A673 (cell line): ENCODE measurements at regions not wholly inside any gene's neighbourhood (a gene's known extent, or its start where the extent isn't known, plus 50 kb on each side); places are given as distances from the start of the nearest gene placed in this dataset.
A peak's percentile ranks its signal among the peaks of the same experiment; 100 is the strongest.

Experiments
- BruUV-seq: library from RNA; stranded (reverse); fragments of 400-500 nt; replicated peaks from 2 replicates; lab custom pipeline; 2021; lab: Mats Ljungman, UMichigan
- CTCF ChIA-PET: fragments of 300-600 bp; sonication (Branson Sonifier 250); formaldehyde crosslinking; loops from one replicate; lab custom pipeline; 2022; ENCODE audit warnings: antibody characterized with exemption; lab: Charles Lee
- POLR2A ChIA-PET: fragments of 300-600 bp; sonication (Branson Sonifier 250); formaldehyde crosslinking; loops from one replicate; lab custom pipeline; 2022; ENCODE audit warnings: antibody characterized with exemption; ENCODE audit not compliant: low non-redundant PET; lab: Charles Lee
- DNase-seq: peaks from one replicate; pipeline ENCODE4 v3.0.0-alpha.2; 2015; ENCODE audit warnings: low spot score
- H3K27ac ChIP-seq: fragments of 200-600 bp; sonication (generic); 2 replicates; pipeline ENCODE4 v1.5.1; 2016; ENCODE audit warnings: mixed run types, low read depth, mild to moderate bottlenecking, mixed read lengths, antibody characterized with exemption, low read length; ENCODE audit not compliant: poor library complexity, severe bottlenecking
- H3K27me3 ChIP-seq: fragments of 200-600 bp; sonication (generic); replicated peaks from 2 replicates; pipeline ENCODE4 v1.6.1; 2017; ENCODE audit warnings: mixed run types, low read depth, mild to moderate bottlenecking, mixed read lengths, antibody characterized with exemption, low read length; ENCODE audit not compliant: insufficient read depth, poor library complexity
- H3K36me3 ChIP-seq: fragments of 200-600 bp; sonication (generic); 2 replicates; pipeline ENCODE4 v1.6.1; 2016; ENCODE audit warnings: mixed run types, mild to moderate bottlenecking, mixed read lengths, antibody characterized with exemption, low read length; ENCODE audit not compliant: insufficient read depth, poor library complexity, severe bottlenecking
- H3K4me1 ChIP-seq: fragments of 200-600 bp; sonication (generic); 2 replicates; pipeline ENCODE4 v1.6.1; 2017; ENCODE audit warnings: mixed run types, mild to moderate bottlenecking, mixed read lengths, antibody characterized with exemption, low read length; ENCODE audit not compliant: insufficient read depth, poor library complexity, severe bottlenecking
- H3K4me3 ChIP-seq: fragments of 200-600 bp; sonication (generic); 2 replicates; pipeline ENCODE4 v1.5.1; 2016; ENCODE audit warnings: low read depth, mixed run types, mild to moderate bottlenecking, mixed read lengths, low read length; ENCODE audit not compliant: poor library complexity, severe bottlenecking
- H3K9me3 ChIP-seq: fragments of 200-600 bp; sonication (generic); 2 replicates; pipeline ENCODE4 v1.6.1; 2016; ENCODE audit warnings: mixed run types, low read depth, mild to moderate bottlenecking, mixed read lengths, antibody characterized with exemption, low read length; ENCODE audit not compliant: poor library complexity, severe bottlenecking
- EZH2 ChIP-seq: fragments of 200-600 bp; sonication (generic); IDR thresholded peaks from 2 replicates; pipeline ENCODE4 v1.6.1; 2017; ENCODE audit warnings: borderline replicate concordance, low read depth, mild to moderate bottlenecking, mixed read lengths, antibody characterized with exemption, low read length; ENCODE audit not compliant: poor library complexity, severe bottlenecking
- intact Hi-C: fragments of 100-400 bp; cut with micrococcal nuclease; formaldehyde crosslinking; loops from one replicate; pipeline ENCODE4 v1.10.0; 2022; ENCODE audit not compliant: unreplicated experiment
- TF ChIP-seq, protein P1 (sequence below): fragments of 300-800, 200-600 bp; sonication (generic); conservative IDR thresholded peaks from 2 replicates; pipeline ENCODE4 v1.5.1; 2017; ENCODE audit warnings: low read depth, mild to moderate bottlenecking, antibody characterized with exemption, low read length, moderate library complexity, mixed read lengths

DNA sequence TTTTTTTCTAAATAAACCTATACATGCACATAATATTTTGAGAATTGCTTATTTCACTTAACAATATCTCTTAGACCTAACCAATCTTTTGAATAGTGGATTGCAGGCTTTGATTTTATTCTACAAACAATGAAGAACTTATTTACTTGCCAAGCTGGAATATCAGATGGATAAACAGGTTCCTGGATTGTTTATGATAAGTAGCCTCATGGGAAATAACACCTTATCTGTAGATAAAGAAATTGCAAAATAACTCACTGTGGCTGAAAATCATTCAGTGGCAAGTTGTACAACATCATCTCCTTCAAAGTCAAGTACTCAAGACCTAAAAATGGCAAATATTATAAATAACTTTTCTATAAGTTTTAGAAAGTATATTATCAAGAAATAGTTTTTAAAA, 335.4 kb upstream of the ATP2B1 start:
- intact Hi-C loops, result no loop called here

DNA sequence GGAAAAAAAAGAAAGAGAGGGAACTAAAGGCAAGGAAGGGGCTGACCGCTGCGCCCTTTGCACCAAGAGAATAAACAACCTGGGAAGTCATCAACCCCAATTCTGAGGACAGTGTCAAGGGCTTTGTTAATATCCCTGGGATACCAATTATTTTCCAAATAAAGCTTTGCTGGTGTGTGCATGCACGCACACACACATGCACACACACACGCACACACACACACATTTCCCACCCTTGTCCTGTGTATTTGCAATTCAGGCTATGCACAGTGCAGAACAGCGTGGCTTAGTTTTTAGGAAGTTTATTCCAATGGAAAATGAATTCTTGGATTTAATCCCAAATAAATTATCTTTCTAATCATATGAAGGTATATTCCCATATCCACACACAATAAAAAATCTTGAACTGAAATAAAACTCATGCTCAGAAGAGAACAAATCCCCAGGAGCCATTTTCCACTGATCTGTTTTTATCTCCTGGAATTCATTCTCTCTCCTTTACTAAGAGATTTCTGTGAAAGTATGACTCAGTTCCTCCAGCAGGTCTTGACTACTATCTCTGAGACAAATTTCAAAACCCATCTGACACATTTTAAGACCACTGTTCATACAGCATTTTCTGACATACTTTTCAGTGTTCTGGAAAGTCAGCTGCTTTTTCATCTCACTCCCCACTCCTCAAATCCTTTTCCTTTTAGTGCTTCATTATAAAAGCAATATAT, 334.4 kb upstream of the ATP2B1 start:
- Histone ChIP-seq H3K4me3 (no peak overlapping the region), H3K27ac (no peak overlapping the region), H3K9me3 (no peaks in the 10 kb centered on the region), H3K4me1 (peaks cover 16% of the 10 kb centered on the region), H3K36me3 (no peaks in the 10 kb centered on the region), H3K27me3 (no peaks in the 10 kb centered on the region)
- CTCF ChIA-PET, result no interaction called here
- DNase-seq, result no peak
- no TSS peak for BruUV-seq
- TF ChIP-seq, protein P1, sequence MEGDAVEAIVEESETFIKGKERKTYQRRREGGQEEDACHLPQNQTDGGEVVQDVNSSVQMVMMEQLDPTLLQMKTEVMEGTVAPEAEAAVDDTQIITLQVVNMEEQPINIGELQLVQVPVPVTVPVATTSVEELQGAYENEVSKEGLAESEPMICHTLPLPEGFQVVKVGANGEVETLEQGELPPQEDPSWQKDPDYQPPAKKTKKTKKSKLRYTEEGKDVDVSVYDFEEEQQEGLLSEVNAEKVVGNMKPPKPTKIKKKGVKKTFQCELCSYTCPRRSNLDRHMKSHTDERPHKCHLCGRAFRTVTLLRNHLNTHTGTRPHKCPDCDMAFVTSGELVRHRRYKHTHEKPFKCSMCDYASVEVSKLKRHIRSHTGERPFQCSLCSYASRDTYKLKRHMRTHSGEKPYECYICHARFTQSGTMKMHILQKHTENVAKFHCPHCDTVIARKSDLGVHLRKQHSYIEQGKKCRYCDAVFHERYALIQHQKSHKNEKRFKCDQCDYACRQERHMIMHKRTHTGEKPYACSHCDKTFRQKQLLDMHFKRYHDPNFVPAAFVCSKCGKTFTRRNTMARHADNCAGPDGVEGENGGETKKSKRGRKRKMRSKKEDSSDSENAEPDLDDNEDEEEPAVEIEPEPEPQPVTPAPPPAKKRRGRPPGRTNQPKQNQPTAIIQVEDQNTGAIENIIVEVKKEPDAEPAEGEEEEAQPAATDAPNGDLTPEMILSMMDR, result no peak
- no peak for TF ChIP-seq EZH2
- POLR2A ChIA-PET, result interaction anchor here (0.6 kb wide), 1 partner anchor 48 kb away, joined by 3 read pairs; no protein-coding TSS in a partner anchor
- intact Hi-C loops, result no loop called here

More for the DNA sequence above, 335.4 kb upstream of the ATP2B1 start:
- H3K36me3 ChIP-seq, result no peaks in the 10 kb centered on the region
- no TSS peak for BruUV-seq
- no peak overlapping the region for H3K4me3 ChIP-seq
- no peak for TF ChIP-seq EZH2
- TF ChIP-seq, protein P1, result no peak
- ChIA-PET POLR2A (no interaction called here), CTCF (no interaction called here)
- no peak overlapping the region for H3K27ac ChIP-seq
- no peaks in the 10 kb centered on the region for H3K9me3 ChIP-seq
- no peaks in the 10 kb centered on the region for H3K27me3 ChIP-seq
- no peak for DNase-seq
- peaks cover 11% of the 10 kb centered on the region for H3K4me1 ChIP-seq

DNA sequence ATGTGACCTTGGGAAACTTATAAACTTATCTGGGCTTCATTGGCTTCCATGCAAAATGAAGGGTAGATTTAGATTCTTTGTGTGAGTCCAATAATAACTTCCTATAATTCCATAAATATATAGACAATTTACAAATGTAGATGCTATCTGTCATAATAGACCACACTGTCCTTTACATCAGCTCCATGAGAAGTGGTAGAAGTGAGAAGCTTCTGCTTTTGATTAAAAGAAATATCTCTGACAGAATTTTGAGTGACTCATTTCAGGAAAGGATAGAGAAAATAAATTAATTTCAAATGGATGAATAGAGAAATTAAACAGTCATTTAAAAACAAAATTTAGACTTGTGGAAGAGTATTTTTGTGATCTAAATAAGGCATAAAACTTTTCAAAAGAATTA, 329.7 kb upstream of the ATP2B1 start:
- no peak for DNase-seq
- H3K9me3 ChIP-seq, result peaks cover 5% of the 10 kb centered on the region
- POLR2A ChIA-PET, result no interaction called here
- CTCF ChIA-PET, result no interaction called here
- no peak overlapping the region for H3K4me3 ChIP-seq
- TF ChIP-seq, protein P1, result no peak
- H3K4me1 ChIP-seq, result peaks cover 24% of the 10 kb centered on the region
- intact Hi-C loops, result no loop called here
- H3K27me3 ChIP-seq, result no peaks in the 10 kb centered on the region
- no TSS peak for BruUV-seq
- H3K36me3 ChIP-seq, result no peaks in the 10 kb centered on the region
- peak overlapping the region; percentile 79 for H3K27ac ChIP-seq
